ENCODE measurements at regions not wholly inside any gene's neighbourhood (a gene's known extent, or its start where the extent isn't known, plus 50 kb on each side); places are given as distances from the start of the nearest gene placed in this dataset.

DNA sequence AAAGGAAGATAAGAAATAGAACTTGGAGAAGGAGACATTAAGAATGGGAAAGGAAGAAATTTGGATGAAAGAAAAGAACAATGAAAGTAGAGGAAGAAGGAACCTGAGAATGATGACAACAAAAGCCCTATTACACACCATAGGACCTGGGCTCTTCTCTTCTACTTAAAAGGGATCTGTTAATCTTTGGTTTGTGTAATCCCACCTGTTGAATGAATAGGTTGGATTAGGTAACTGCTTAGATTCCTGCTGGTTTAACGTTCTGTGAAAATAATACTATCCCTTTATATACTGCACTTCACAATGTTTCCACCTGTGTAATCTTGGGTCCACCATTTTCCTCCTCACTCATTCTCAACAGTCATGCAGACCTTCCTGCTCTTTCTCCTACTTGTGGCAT lies 157.8 kb upstream of the ATP10B start:
- TF ChIP-seq, protein P1, sequence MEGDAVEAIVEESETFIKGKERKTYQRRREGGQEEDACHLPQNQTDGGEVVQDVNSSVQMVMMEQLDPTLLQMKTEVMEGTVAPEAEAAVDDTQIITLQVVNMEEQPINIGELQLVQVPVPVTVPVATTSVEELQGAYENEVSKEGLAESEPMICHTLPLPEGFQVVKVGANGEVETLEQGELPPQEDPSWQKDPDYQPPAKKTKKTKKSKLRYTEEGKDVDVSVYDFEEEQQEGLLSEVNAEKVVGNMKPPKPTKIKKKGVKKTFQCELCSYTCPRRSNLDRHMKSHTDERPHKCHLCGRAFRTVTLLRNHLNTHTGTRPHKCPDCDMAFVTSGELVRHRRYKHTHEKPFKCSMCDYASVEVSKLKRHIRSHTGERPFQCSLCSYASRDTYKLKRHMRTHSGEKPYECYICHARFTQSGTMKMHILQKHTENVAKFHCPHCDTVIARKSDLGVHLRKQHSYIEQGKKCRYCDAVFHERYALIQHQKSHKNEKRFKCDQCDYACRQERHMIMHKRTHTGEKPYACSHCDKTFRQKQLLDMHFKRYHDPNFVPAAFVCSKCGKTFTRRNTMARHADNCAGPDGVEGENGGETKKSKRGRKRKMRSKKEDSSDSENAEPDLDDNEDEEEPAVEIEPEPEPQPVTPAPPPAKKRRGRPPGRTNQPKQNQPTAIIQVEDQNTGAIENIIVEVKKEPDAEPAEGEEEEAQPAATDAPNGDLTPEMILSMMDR (IDR thresholded peaks at IDR 0.05), result no peak
- no peak for TF ChIP-seq POLR2A (IDR thresholded peaks at IDR 0.05)

All from adrenal gland (tissue), 5 donors.